AG04449 (cell line): ENCODE measurements at regions not wholly inside any gene's neighbourhood (a gene's known extent, or its start where the extent isn't known, plus 50 kb on each side); places are given as distances from the start of the nearest gene placed in this dataset.
A peak's percentile ranks its signal among the peaks of the same experiment; 100 is the strongest.

Source experiments
- CTCF ChIA-PET: fragments of 350-600 bp; formaldehyde crosslinking; extraction: SDS; loops from one replicate; lab custom pipeline; 2021; ENCODE audit warnings: antibody characterized with exemption; lab: Yijun Ruan, JAX
- POLR2A ChIA-PET: fragments of 400-600, 350-600 bp; formaldehyde crosslinking; extraction: SDS; loops from one replicate; lab custom pipeline; 2020; ENCODE audit warnings: antibody characterized with exemption, inconsistent platforms; lab: Yijun Ruan, JAX
- DNase-seq: peaks from one replicate; pipeline ENCODE4 v3.0.0-alpha.2; 2010; ENCODE audit warnings: low read depth, low spot score
- H3K4me3 ChIP-seq: 2 replicates; pipeline ENCODE4 v1.5.1; 2011; ENCODE audit warnings: low read depth, mild to moderate bottlenecking, control low read depth, low read length
- TF ChIP-seq, protein P1 (sequence below): IDR thresholded peaks from one replicate; pipeline ENCODE4 v1.5.1; 2011; ENCODE audit warnings: mild to moderate bottlenecking, moderate library complexity, low read length, control low read depth, inconsistent platforms; ENCODE audit not compliant: insufficient read depth; ENCODE audit errors: missing control alignments

DNA sequence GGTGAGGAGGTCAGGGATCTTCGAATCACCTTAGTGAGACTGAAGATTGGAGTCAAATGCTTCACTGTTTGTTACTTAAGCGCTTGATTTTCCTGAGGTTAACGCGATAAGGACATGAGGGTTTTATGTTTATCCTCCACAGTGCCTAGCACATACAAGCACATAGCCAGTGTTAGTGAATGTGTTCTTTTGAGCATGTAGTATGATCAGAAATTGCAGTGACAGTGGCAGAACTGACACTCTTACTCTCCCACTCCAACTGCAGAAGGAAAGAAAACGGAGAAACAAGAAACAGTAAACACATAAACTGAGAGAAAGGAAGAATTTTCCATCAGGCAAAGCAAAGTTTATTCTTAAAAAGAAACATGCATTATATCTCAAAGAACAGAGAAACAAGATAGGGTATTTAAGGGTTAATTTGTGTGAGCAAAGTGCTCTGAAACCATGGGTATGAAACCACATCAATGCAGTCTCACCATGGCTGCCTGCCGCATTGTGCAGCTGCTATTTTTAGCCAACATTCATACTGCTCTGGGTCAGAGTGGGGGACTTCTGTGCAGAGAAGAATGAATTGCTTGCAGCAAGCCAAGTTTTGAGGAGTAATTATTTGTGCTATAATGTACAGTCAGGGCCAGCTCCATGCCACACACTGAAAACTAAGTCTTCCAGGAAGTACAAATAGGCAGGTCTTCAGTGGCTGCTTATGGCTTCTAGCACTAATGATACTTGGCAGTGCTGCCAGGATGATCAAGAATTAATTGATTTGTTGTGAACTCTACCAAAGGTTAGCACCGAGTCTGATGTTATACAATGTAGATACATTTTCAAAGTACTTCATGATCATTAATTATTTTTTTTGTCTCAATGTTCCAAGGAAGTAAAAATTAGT lies 152.0 kb downstream of the MACC1 start:
- TF ChIP-seq, protein P1, sequence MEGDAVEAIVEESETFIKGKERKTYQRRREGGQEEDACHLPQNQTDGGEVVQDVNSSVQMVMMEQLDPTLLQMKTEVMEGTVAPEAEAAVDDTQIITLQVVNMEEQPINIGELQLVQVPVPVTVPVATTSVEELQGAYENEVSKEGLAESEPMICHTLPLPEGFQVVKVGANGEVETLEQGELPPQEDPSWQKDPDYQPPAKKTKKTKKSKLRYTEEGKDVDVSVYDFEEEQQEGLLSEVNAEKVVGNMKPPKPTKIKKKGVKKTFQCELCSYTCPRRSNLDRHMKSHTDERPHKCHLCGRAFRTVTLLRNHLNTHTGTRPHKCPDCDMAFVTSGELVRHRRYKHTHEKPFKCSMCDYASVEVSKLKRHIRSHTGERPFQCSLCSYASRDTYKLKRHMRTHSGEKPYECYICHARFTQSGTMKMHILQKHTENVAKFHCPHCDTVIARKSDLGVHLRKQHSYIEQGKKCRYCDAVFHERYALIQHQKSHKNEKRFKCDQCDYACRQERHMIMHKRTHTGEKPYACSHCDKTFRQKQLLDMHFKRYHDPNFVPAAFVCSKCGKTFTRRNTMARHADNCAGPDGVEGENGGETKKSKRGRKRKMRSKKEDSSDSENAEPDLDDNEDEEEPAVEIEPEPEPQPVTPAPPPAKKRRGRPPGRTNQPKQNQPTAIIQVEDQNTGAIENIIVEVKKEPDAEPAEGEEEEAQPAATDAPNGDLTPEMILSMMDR: no peak
- DNase-seq: peak; percentile 54
- ChIA-PET POLR2A (no interaction called here), CTCF (no interaction called here)
- no peak overlapping the region for H3K4me3 ChIP-seq

- ChIA-PET CTCF (no interaction called here), POLR2A (no interaction called here)
- TF ChIP-seq, protein P1: no peak
- H3K4me3 ChIP-seq: no peak overlapping the region
- no peak for DNase-seq
These were observed 152.8 kb downstream of the MACC1 start for GRCh38 chr7:20064181-20064970.

DNA sequence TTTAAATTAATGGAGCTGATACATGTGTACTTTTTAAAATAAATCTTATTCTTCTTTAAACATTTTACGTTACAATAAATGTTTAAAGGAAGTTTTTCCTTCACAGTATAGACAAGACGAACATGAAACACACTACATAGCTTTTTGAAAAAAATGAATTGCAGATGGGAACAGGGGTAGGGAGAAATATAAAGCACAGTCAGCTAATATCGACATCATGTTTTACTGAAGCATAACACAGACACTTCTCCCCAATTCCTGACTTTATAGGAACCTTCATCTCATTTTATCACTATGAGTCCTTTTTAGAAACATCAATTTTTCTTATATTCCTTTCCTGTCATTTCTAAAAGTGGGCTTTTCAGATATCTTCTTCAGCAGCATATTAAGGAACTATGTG lies 153.5 kb downstream of the MACC1 start:
- ChIA-PET POLR2A (no interaction called here), CTCF (no interaction called here)
- no peak for DNase-seq
- TF ChIP-seq, protein P1: no peak
- no peak overlapping the region for H3K4me3 ChIP-seq

GRCh38 chr7:20062932-20063331 lies 154.3 kb downstream of the MACC1 start:
- TF ChIP-seq, protein P1: no peak
- POLR2A ChIA-PET: no interaction called here
- no peak for DNase-seq
- CTCF ChIA-PET: no interaction called here
- H3K4me3 ChIP-seq: no peak overlapping the region

- no peak for DNase-seq
- no peak overlapping the region for H3K4me3 ChIP-seq
- ChIA-PET CTCF (no interaction called here), POLR2A (no interaction called here)
- TF ChIP-seq, protein P1: no peak
These were observed 163.7 kb downstream of the MACC1 start for GRCh38 chr7:20053334-20054104.
